Vagina (tissue), 2 donors: ENCODE measurements at regions not wholly inside any gene's neighbourhood (a gene's known extent, or its start where the extent isn't known, plus 50 kb on each side); places are given as distances from the start of the nearest gene placed in this dataset.
"Not testable (repeated sequence)": the region's sequence is repeated elsewhere in the genome, so short reads cannot be mapped to it uniquely, and the experiment has no call there.

ENCODE experiments used
- POLR2A ChIP-seq, 2 donors: fragments of 450-650 bp; IDR thresholded peaks; one replicate each; pipeline ENCODE4 v1.6.1; 2017; ENCODE audit warnings: antibody characterized with exemption in 2 of 2, mild to moderate bottlenecking in 2 of 2, moderate library complexity in 2 of 2
- POLR2AphosphoS5 ChIP-seq, 2 donors: sonication (generic); formaldehyde crosslinking; IDR thresholded peaks; one replicate each; pipeline ENCODE4 v1.9.0; 2017; ENCODE audit warnings: antibody characterized with exemption in 2 of 2, mild to moderate bottlenecking in 2 of 2, low read depth in 1 of 2; ENCODE audit not compliant: insufficient read depth in 1 of 2
- TF ChIP-seq, protein P1 (sequence below), 3 experiments: fragments of 450-650 bp in 2 of 3; fragments of 200-600 bp in 1 of 3; sonication (generic) in 1 of 3; IDR thresholded peaks; one replicate each; pipeline ENCODE4 v1.5.1; 2017 to 2019; ENCODE audit warnings: antibody characterized with exemption in 3 of 3, mild to moderate bottlenecking in 2 of 3, moderate library complexity in 2 of 3

DNA sequence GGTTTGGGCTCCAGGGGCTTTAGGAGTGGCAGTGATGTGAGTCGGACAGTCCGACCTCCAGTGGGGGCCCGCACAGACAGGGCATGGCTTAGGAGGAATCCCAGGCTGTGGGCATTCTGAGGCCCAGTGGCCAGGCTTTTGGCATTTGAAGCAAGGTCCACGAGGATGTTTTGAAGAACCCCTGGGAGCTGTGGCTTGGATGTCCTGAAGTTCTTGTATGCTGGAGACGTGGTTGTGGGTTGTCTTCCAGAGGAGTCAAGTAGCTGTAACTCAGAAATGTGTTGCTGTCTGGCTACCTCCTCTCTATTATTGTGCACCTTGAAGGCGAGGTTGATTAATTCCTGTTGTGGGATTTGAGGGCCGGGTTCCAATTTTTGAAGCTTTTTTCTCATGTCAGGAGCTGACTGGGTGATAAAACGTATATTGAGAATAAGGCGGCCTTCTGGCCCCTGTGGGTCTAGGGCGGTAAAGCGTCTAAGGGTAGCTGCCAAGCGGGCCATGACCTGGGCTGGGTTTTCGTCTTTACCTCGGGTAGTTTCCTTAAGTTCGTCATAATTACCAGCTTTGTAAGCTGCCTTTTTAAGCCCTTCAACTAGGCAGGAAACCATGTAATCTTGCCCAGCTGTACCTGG is 67.3 kb upstream of the EZR start:
- not testable (repeated sequence) for TF ChIP-seq POLR2A (IDR thresholded peaks at IDR 0.05); POLR2AphosphoS5 (IDR thresholded peaks at IDR 0.05; ENCODE audit: insufficient read depth in 1 of 2, low read depth in 1 of 2)
- TF ChIP-seq, protein P1, sequence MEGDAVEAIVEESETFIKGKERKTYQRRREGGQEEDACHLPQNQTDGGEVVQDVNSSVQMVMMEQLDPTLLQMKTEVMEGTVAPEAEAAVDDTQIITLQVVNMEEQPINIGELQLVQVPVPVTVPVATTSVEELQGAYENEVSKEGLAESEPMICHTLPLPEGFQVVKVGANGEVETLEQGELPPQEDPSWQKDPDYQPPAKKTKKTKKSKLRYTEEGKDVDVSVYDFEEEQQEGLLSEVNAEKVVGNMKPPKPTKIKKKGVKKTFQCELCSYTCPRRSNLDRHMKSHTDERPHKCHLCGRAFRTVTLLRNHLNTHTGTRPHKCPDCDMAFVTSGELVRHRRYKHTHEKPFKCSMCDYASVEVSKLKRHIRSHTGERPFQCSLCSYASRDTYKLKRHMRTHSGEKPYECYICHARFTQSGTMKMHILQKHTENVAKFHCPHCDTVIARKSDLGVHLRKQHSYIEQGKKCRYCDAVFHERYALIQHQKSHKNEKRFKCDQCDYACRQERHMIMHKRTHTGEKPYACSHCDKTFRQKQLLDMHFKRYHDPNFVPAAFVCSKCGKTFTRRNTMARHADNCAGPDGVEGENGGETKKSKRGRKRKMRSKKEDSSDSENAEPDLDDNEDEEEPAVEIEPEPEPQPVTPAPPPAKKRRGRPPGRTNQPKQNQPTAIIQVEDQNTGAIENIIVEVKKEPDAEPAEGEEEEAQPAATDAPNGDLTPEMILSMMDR (IDR thresholded peaks at IDR 0.05), result not testable (repeated sequence)
